Trophoblast cell (in vitro differentiated cells and primary cell): ENCODE measurements at regions not wholly inside any gene's neighbourhood (a gene's known extent, or its start where the extent isn't known, plus 50 kb on each side); places are given as distances from the start of the nearest gene placed in this dataset.

Source experiments
- DNase-seq, 2 donors: peaks; one replicate each; pipeline ENCODE4 v3.0.0-alpha.2; 2016
- H2AFZ ChIP-seq: 2 replicates; pipeline ENCODE4 v1.6.1; 2013; ENCODE audit warnings: low read length, moderate library complexity, mild to moderate bottlenecking; ENCODE audit not compliant: insufficient read depth, poor library complexity
- H2AK5ac ChIP-seq: 2 replicates; pipeline ENCODE4 v1.6.1; 2013; ENCODE audit warnings: mild to moderate bottlenecking, low read length
- H2BK120ac ChIP-seq: 2 replicates; pipeline ENCODE4 v1.6.1; 2013; ENCODE audit warnings: low read length, mild to moderate bottlenecking, moderate library complexity; ENCODE audit not compliant: insufficient read depth, poor library complexity
- H2BK12ac ChIP-seq: 2 replicates; pipeline ENCODE4 v1.6.1; 2013; ENCODE audit warnings: mild to moderate bottlenecking, low read length, moderate library complexity
- H2BK5ac ChIP-seq: 2 replicates; pipeline ENCODE4 v1.6.1; 2013; ENCODE audit warnings: low read length, low read depth, moderate library complexity, mild to moderate bottlenecking; ENCODE audit not compliant: poor library complexity
- H3K14ac ChIP-seq: 2 replicates; pipeline ENCODE4 v1.6.1; 2013; ENCODE audit warnings: mild to moderate bottlenecking, low read length
- H3K18ac ChIP-seq: 2 replicates; pipeline ENCODE4 v1.6.1; 2013; ENCODE audit warnings: mild to moderate bottlenecking, low read length
- H3K23ac ChIP-seq: 2 replicates; pipeline ENCODE4 v1.6.1; 2013; ENCODE audit warnings: low read length
- H3K27ac ChIP-seq: 2 replicates; pipeline ENCODE4 v1.5.1; 2013; ENCODE audit warnings: low read depth, mild to moderate bottlenecking, inconsistent platforms, low read length, moderate library complexity
- H3K27me3 ChIP-seq: 2 replicates; pipeline ENCODE4 v1.6.1; 2013; ENCODE audit warnings: inconsistent platforms, mild to moderate bottlenecking, low read length, moderate library complexity; ENCODE audit not compliant: insufficient read depth
- H3K36me3 ChIP-seq, 2 experiments: 1 replicate in 1 of 2; 2 replicates in 1 of 2; pipeline ENCODE4 v1.6.1; 2013; ENCODE audit warnings: low read length in 2 of 2, mild to moderate bottlenecking in 2 of 2, moderate library complexity in 1 of 2; ENCODE audit not compliant: insufficient read depth in 2 of 2, control insufficient read depth in 1 of 2
- H3K4ac ChIP-seq: 2 replicates; pipeline ENCODE4 v1.6.1; 2013; ENCODE audit warnings: low read depth, mild to moderate bottlenecking, low read length, moderate library complexity
- H3K4me1 ChIP-seq, 2 experiments: 1 replicate in 1 of 2; 2 replicates in 1 of 2; pipeline ENCODE4 v1.6.1; 2013; ENCODE audit warnings: low read length in 2 of 2, mild to moderate bottlenecking in 2 of 2, moderate library complexity in 1 of 2; ENCODE audit not compliant: insufficient read depth in 2 of 2, control insufficient read depth in 1 of 2
- H3K4me2 ChIP-seq: 2 replicates; pipeline ENCODE4 v1.6.1; 2013; ENCODE audit warnings: inconsistent platforms, mild to moderate bottlenecking, low read length, moderate library complexity
- H3K4me3 ChIP-seq: 2 replicates; pipeline ENCODE4 v1.5.1; 2013; ENCODE audit warnings: mild to moderate bottlenecking, low read depth, low read length, inconsistent platforms
- H3K79me1 ChIP-seq: one replicate; pipeline ENCODE4 v1.6.1; 2013; ENCODE audit warnings: low read length
- H3K79me2 ChIP-seq: 2 replicates; pipeline ENCODE4 v1.6.1; 2013; ENCODE audit warnings: low read length, mild to moderate bottlenecking; ENCODE audit not compliant: control insufficient read depth, insufficient read depth, poor library complexity
- H3K9ac ChIP-seq: 2 replicates; pipeline ENCODE4 v1.6.1; 2013; ENCODE audit warnings: mild to moderate bottlenecking, low read length
- H3K9me3 ChIP-seq: 2 replicates; pipeline ENCODE4 v1.6.1; 2013; ENCODE audit warnings: low read depth, mild to moderate bottlenecking, control low read depth, inconsistent platforms, low read length; ENCODE audit not compliant: insufficient read depth
- H4K12ac ChIP-seq: 2 replicates; pipeline ENCODE4 v1.6.1; 2013; ENCODE audit warnings: low read depth, mild to moderate bottlenecking, low read length, moderate library complexity
- H4K8ac ChIP-seq: 2 replicates; pipeline ENCODE4 v1.6.1; 2013; ENCODE audit warnings: low read depth, mild to moderate bottlenecking, low read length, moderate library complexity
- H4K91ac ChIP-seq: one replicate; pipeline ENCODE4 v1.6.1; 2013; ENCODE audit warnings: low read depth, mild to moderate bottlenecking, low read length, moderate library complexity
- WGBS: extraction: QIAGEN DNeasy Blood & Tissue Kit; methylation state at CpG from one replicate; pipeline ENCODE4 v1.1.7; 2013; ENCODE audit warnings: missing lambda C conversion rate; ENCODE audit not compliant: insufficient read length, insufficient coverage; ENCODE audit errors: extremely low coverage; 5-methylcytosine and 5-hydroxymethylcytosine counted together

- Histone ChIP-seq H3K27ac (no peak overlapping the region), H3K27me3 (no peaks in the 10 kb centered on the region), H3K4me3 (no peak overlapping the region), H3K14ac (no peak overlapping the region), H3K4ac (no peak overlapping the region), H3K4me2 (no peak overlapping the region), H4K91ac (no peak overlapping the region), H2BK12ac (no peak overlapping the region), H2BK120ac (no peak overlapping the region), H2AFZ (no peak overlapping the region), H3K79me2 (no peaks in the 10 kb centered on the region), H3K18ac (no peak overlapping the region), H2BK5ac (no peak overlapping the region), H4K8ac (no peak overlapping the region), H3K23ac (no peak overlapping the region), H3K9me3 (no peaks in the 10 kb centered on the region), H2AK5ac (no peak overlapping the region), H3K36me3 (no peaks in the 10 kb centered on the region), H3K4me1 (peaks cover 3 to 6% of the 10 kb centered on the region in 2 experiments), H4K12ac (no peak overlapping the region), H3K79me1 (peaks cover 3% of the 10 kb centered on the region), H3K9ac (no peak overlapping the region)
- no peak for DNase-seq
- WGBS: no CpG with 5 or more reads among the region's 5 CpGs
Measured at GRCh38 chr11:127993281-127993680, 594.1 kb downstream of the ETS1 start.

DNA sequence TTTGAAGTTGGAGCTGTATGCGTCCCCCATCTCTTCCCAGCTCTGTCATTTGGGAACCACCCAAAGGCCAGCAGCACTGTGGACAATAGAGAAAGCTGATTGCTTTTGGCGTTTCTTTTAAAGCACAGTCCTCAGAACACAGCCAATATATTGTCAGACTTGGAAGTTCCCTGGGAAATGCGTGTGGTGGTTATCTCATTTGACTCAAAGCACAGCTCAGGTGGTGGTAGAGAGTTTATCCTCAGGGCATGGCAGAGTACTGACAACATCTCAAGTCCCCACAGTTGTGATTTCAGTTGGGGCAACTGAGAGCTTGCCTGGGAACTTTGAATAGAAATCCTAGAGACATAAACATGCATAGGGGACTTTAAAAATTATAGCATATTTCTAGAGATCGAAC is 601.3 kb downstream of the ETS1 start:
- Histone ChIP-seq H3K79me2 (no peaks in the 10 kb centered on the region), H3K14ac (no peak overlapping the region), H2BK120ac (no peak overlapping the region), H4K8ac (no peak overlapping the region), H2BK5ac (no peak overlapping the region), H4K12ac (no peak overlapping the region), H3K4me2 (no peak overlapping the region), H2AK5ac (no peak overlapping the region), H2AFZ (no peak overlapping the region), H3K9ac (no peak overlapping the region), H3K4ac (no peak overlapping the region), H3K18ac (no peak overlapping the region), H3K4me3 (no peak overlapping the region), H3K79me1 (no peaks in the 10 kb centered on the region), H2BK12ac (no peak overlapping the region), H3K36me3 (no peaks in the 10 kb centered on the region), H3K9me3 (no peaks in the 10 kb centered on the region), H3K23ac (no peak overlapping the region), H4K91ac (no peak overlapping the region), H3K4me1 (no peaks in the 10 kb centered on the region), H3K27me3 (no peaks in the 10 kb centered on the region), H3K27ac (no peak overlapping the region)
- no CpG with 5 or more reads among the region's 4 CpGs for WGBS
- DNase-seq: no peak

DNA sequence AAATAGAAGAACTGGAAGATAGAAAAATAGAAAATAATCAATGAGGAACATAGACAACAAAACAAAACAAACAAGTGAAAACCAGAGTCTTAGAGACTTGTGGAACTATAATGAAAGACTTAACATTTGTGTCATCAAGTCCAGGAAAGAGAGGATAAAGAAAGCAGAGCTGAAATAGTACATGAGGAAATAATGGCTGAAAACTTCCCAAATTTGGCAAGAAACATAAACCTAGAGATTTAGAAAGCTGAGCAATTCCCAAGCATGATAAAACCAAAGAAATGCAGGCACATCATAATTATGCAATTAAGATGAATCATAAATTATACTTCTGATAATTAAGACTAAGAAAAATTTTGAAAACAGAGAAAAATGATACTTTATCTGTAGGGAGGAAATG is 614.5 kb downstream of the ETS1 start:
- Histone ChIP-seq H3K27me3 (no peaks in the 10 kb centered on the region), H3K9ac (no peak overlapping the region), H3K23ac (no peak overlapping the region), H2BK5ac (no peak overlapping the region), H3K79me2 (no peaks in the 10 kb centered on the region), H3K18ac (no peak overlapping the region), H2BK12ac (no peak overlapping the region), H4K8ac (no peak overlapping the region), H3K4me2 (no peak overlapping the region), H3K79me1 (no peaks in the 10 kb centered on the region), H4K12ac (no peak overlapping the region), H3K4me3 (no peak overlapping the region), H3K14ac (no peak overlapping the region), H3K27ac (no peak overlapping the region), H4K91ac (no peak overlapping the region), H3K4ac (no peak overlapping the region), H3K9me3 (no peaks in the 10 kb centered on the region), H3K4me1 (no peaks in the 10 kb centered on the region), H2BK120ac (no peak overlapping the region), H2AK5ac (no peak overlapping the region), H2AFZ (no peak overlapping the region), H3K36me3 (no peaks in the 10 kb centered on the region)
- peak in 1 of 2 donors; percentile 10 for DNase-seq

- H3K79me2 ChIP-seq: no peaks in the 10 kb centered on the region
- DNase-seq: peak in 1 of 2 donors; percentile 18
- no peaks in the 10 kb centered on the region for H3K36me3 ChIP-seq
- H3K27ac ChIP-seq: no peak overlapping the region
- no peak overlapping the region for H3K9ac ChIP-seq
- no peaks in the 10 kb centered on the region for H3K79me1 ChIP-seq
- H3K27me3 ChIP-seq: no peaks in the 10 kb centered on the region
- H3K4me3 ChIP-seq: no peak overlapping the region
- no peak overlapping the region for H2BK12ac ChIP-seq
- no peak overlapping the region for H3K23ac ChIP-seq
- WGBS: no CpG with 5 or more reads among the region's 5 CpGs
- H4K8ac ChIP-seq: no peak overlapping the region
- no peak overlapping the region for H3K4me2 ChIP-seq
- no peak overlapping the region for H2AK5ac ChIP-seq
- H4K12ac ChIP-seq: no peak overlapping the region
- H2BK120ac ChIP-seq: no peak overlapping the region
- no peak overlapping the region for H2BK5ac ChIP-seq
- no peak overlapping the region for H3K18ac ChIP-seq
- no peak overlapping the region for H3K14ac ChIP-seq
- H3K4me1 ChIP-seq: no peaks in the 10 kb centered on the region
- no peak overlapping the region for H2AFZ ChIP-seq
- no peak overlapping the region for H4K91ac ChIP-seq
- H3K9me3 ChIP-seq: no peaks in the 10 kb centered on the region
- no peak overlapping the region for H3K4ac ChIP-seq
Measured at GRCh38 chr11:127971448-127971847, 615.9 kb downstream of the ETS1 start.
